ENCODE measurements at regions not wholly inside any gene's neighbourhood (a gene's known extent, or its start where the extent isn't known, plus 50 kb on each side); places are given as distances from the start of the nearest gene placed in this dataset.

GRCh38 chr1:87563211-87563610 is 234.5 kb downstream of the LMO4 start:
- Histone ChIP-seq H3K27ac (no peak overlapping the region), H3K4me3 (no peak overlapping the region), H3K4me1 (no peaks in the 10 kb centered on the region), H3K36me3 (no peaks in the 10 kb centered on the region), H3K27me3 (no peaks in the 10 kb centered on the region), H3K9me3 (no peaks in the 10 kb centered on the region)
- ATAC-seq = no peak
- DNase-seq = no peak
- 74 to 82% (median 80%) methylated on average over 4 of the region's 4 CpGs for WGBS, 4 donors
- intact Hi-C loops (cut with DNase I) = loop anchor here in 1 of 10 donors (10.0 kb wide), 1 partner anchor 168 kb away; no protein-coding TSS in a partner anchor
- no peak for TF ChIP-seq POLR2A (IDR thresholded peaks at IDR 0.05)
- no peak for TF ChIP-seq CTCF (IDR thresholded peaks at IDR 0.05)

GRCh38 chr1:87565861-87566260 is 237.2 kb downstream of the LMO4 start:
- 57 to 78% (median 74%) methylated on average over 5 of the region's 5 CpGs for WGBS, 4 donors
- Histone ChIP-seq H3K4me3 (no peak overlapping the region), H3K4me1 (no peaks in the 10 kb centered on the region), H3K27ac (no peak overlapping the region), H3K27me3 (no peaks in the 10 kb centered on the region), H3K9me3 (no peaks in the 10 kb centered on the region), H3K36me3 (no peaks in the 10 kb centered on the region)
- TF ChIP-seq CTCF (IDR thresholded peaks at IDR 0.05) (no peak), POLR2A (IDR thresholded peaks at IDR 0.05) (no peak)
- intact Hi-C loops (cut with DNase I) = loop anchor here in 1 of 10 donors (10.0 kb wide), 1 partner anchor 171 kb away; no protein-coding TSS in a partner anchor
- ATAC-seq = no peak
- DNase-seq = no peak

- H3K36me3 ChIP-seq = no peaks in the 10 kb centered on the region
- H3K27ac ChIP-seq = no peak overlapping the region
- H3K4me1 ChIP-seq = no peaks in the 10 kb centered on the region
- no peak overlapping the region for H3K4me3 ChIP-seq
- DNase-seq (no peak), ATAC-seq (no peak)
- no peaks in the 10 kb centered on the region for H3K27me3 ChIP-seq
- intact Hi-C loops (cut with DNase I) = loop anchor here in 1 of 10 donors (10.0 kb wide), 1 partner anchor 173 kb away; no protein-coding TSS in a partner anchor
- TF ChIP-seq CTCF (IDR thresholded peaks at IDR 0.05) (no peak), POLR2A (IDR thresholded peaks at IDR 0.05) (no peak)
- 84 to 90% (median 89%) methylated on average over 4 of the region's 4 CpGs for WGBS, 4 donors
- H3K9me3 ChIP-seq = no peaks in the 10 kb centered on the region
These were observed 239.3 kb downstream of the LMO4 start for GRCh38 chr1:87568005-87568404.

GRCh38 chr1:87568911-87569310 is 240.2 kb downstream of the LMO4 start:
- H3K27me3 ChIP-seq = no peaks in the 10 kb centered on the region
- H3K9me3 ChIP-seq = no peaks in the 10 kb centered on the region
- no peak for DNase-seq
- TF ChIP-seq POLR2A (IDR thresholded peaks at IDR 0.05) (no peak), CTCF (IDR thresholded peaks at IDR 0.05) (no peak)
- no peak overlapping the region for H3K4me3 ChIP-seq
- intact Hi-C loops (cut with DNase I) = loop anchor here in 1 of 10 donors (10.0 kb wide), 1 partner anchor 174 kb away; no protein-coding TSS in a partner anchor
- no peaks in the 10 kb centered on the region for H3K36me3 ChIP-seq
- H3K4me1 ChIP-seq = no peaks in the 10 kb centered on the region
- WGBS, 4 donors = 63 to 75% (median 72%) methylated on average over 3 of the region's 3 CpGs
- H3K27ac ChIP-seq = no peak overlapping the region
- no peak for ATAC-seq
